ENCODE measurements at regions not wholly inside any gene's neighbourhood (a gene's known extent, or its start where the extent isn't known, plus 50 kb on each side); places are given as distances from the start of the nearest gene placed in this dataset.

DNA sequence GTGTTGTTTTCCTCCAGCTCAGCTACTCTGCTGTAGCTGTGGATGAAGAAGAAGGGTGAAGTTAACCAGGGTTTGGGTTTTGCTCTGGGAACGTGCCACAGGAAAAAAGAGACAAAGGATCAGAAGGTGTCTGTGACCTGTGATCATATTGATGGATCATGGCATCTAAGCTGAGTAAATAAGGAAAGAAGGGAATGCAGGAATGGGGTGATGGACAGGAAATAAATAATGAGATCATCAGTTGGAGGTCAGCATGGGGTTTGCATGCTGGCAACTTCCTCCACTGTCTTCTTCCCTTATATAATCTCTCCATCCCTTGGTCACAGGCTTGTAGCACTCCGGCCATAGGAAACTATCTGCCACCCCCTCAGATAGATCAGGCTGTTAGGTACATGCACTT is 430.3 kb upstream of the PDE3A start:
- no peak for DNase-seq
- Histone ChIP-seq H3K4me3 (no peak overlapping the region), H3K9me3 (peaks cover 0 to 3% (median 0%) of the 10 kb centered on the region in 4 donors), H3K27me3 (no peaks in the 10 kb centered on the region), H3K27ac (no peak overlapping the region), H3K4me1 (no peaks in the 10 kb centered on the region), H3K36me3 (no peaks in the 10 kb centered on the region)
- 83 to 84% methylated on average over 2 of the region's 2 CpGs for WGBS, 2 donors
- TF ChIP-seq CTCF (IDR thresholded peaks at IDR 0.05) (no peak), POLR2A (IDR thresholded peaks at IDR 0.05) (no peak), POLR2AphosphoS5 (IDR thresholded peaks at IDR 0.05) (no peak), EP300 (IDR thresholded peaks at IDR 0.05) (no peak)
- intact Hi-C loops (cut with DNase I) = no loop called here

- intact Hi-C loops (cut with DNase I) = no loop called here
- 95 to 99% methylated on average over 1 of the region's 1 CpG for WGBS, 2 donors
- TF ChIP-seq POLR2A (IDR thresholded peaks at IDR 0.05) (no peak), POLR2AphosphoS5 (IDR thresholded peaks at IDR 0.05) (no peak), EP300 (IDR thresholded peaks at IDR 0.05) (no peak), CTCF (IDR thresholded peaks at IDR 0.05) (no peak)
These were observed 429.8 kb upstream of the PDE3A start for GRCh38 chr12:19938491-19938890.

DNA sequence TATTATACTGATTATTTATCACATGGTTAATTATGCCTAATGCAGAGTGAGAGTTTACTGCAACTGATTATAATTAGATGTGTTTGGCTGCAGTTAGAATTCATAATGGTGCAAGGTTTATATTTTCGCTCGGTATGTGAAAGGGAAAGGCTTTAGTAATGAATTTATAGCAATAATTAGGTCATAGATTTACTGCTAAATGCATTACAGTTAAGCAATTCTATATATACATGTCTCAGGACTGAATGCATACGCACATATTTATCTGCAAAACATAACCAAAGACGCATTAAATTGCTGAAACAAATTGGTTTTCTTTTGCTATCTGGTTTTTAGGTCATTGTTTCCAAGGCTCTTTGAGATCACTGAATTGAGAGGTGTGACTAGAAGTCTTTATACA is 428.1 kb upstream of the PDE3A start:
- H3K4me1 ChIP-seq = no peaks in the 10 kb centered on the region
- no peak for TF ChIP-seq CTCF (IDR thresholded peaks at IDR 0.05)
- TF ChIP-seq POLR2AphosphoS5 (IDR thresholded peaks at IDR 0.05) = no peak
- no peak for TF ChIP-seq EP300 (IDR thresholded peaks at IDR 0.05)
- TF ChIP-seq POLR2A (IDR thresholded peaks at IDR 0.05) = no peak
- no peak overlapping the region for H3K27ac ChIP-seq
- no peaks in the 10 kb centered on the region for H3K27me3 ChIP-seq
- no peak overlapping the region for H3K4me3 ChIP-seq
- WGBS, 2 donors = 85 to 90% methylated on average over 4 of the region's 4 CpGs
- H3K9me3 ChIP-seq = no peaks in the 10 kb centered on the region
- H3K36me3 ChIP-seq = no peaks in the 10 kb centered on the region
- no peak for DNase-seq
- intact Hi-C loops (cut with DNase I) = no loop called here

More at GRCh38 chr12:19938491-19938890, 429.8 kb upstream of the PDE3A start:
- peaks cover 0 to 3% (median 0%) of the 10 kb centered on the region in 4 donors for H3K9me3 ChIP-seq
- no peaks in the 10 kb centered on the region for H3K4me1 ChIP-seq
- DNase-seq = no peak
- H3K27ac ChIP-seq = no peak overlapping the region
- no peaks in the 10 kb centered on the region for H3K27me3 ChIP-seq
- no peaks in the 10 kb centered on the region for H3K36me3 ChIP-seq
- no peak overlapping the region for H3K4me3 ChIP-seq

GRCh38 chr12:19941096-19941495 is 427.2 kb upstream of the PDE3A start:
- 98% methylated on average over 26 of the region's 26 CpGs for WGBS, 2 donors
- Histone ChIP-seq H3K36me3 (no peaks in the 10 kb centered on the region), H3K4me3 (no peak overlapping the region), H3K27me3 (no peaks in the 10 kb centered on the region), H3K4me1 (peaks cover 0 to 6% (median 1%) of the 10 kb centered on the region in 4 donors), H3K9me3 (no peaks in the 10 kb centered on the region), H3K27ac (no peak overlapping the region)
- intact Hi-C loops (cut with DNase I) = no loop called here
- no peak for DNase-seq
- TF ChIP-seq EP300 (IDR thresholded peaks at IDR 0.05) (no peak), CTCF (IDR thresholded peaks at IDR 0.05) (no peak), POLR2A (IDR thresholded peaks at IDR 0.05) (no peak), POLR2AphosphoS5 (IDR thresholded peaks at IDR 0.05) (no peak)

Measured in sigmoid colon (tissue), 6 donors.